Urinary bladder (tissue), 3 donors: ENCODE measurements at regions not wholly inside any gene's neighbourhood (a gene's known extent, or its start where the extent isn't known, plus 50 kb on each side); places are given as distances from the start of the nearest gene placed in this dataset.

Source experiments
- DNase-seq: peaks from one replicate; pipeline ENCODE4 v3.0.0-alpha.2; 2015; ENCODE audit errors: extremely low spot score
- H3K27ac ChIP-seq: one replicate; pipeline ENCODE4 v1.5.1; 2013; ENCODE audit warnings: low read depth, mild to moderate bottlenecking, moderate library complexity
- H3K36me3 ChIP-seq: one replicate; pipeline ENCODE4 v1.6.1; 2013; ENCODE audit warnings: mild to moderate bottlenecking, moderate library complexity; ENCODE audit not compliant: insufficient read depth
- H3K4me1 ChIP-seq: one replicate; pipeline ENCODE4 v1.6.1; 2013; ENCODE audit warnings: mild to moderate bottlenecking, moderate library complexity; ENCODE audit not compliant: insufficient read depth
- H3K4me3 ChIP-seq: one replicate; pipeline ENCODE4 v1.5.1; 2013; ENCODE audit warnings: low read depth, low read length
- WGBS: extraction: QIAGEN DNeasy Blood & Tissue Kit; methylation state at CpG from one replicate; pipeline ENCODE4 v1.1.7; 2013; 5-methylcytosine and 5-hydroxymethylcytosine counted together
- donor health status: healthy with polysubstance abuse.
- donor health status: healthy.

DNA sequence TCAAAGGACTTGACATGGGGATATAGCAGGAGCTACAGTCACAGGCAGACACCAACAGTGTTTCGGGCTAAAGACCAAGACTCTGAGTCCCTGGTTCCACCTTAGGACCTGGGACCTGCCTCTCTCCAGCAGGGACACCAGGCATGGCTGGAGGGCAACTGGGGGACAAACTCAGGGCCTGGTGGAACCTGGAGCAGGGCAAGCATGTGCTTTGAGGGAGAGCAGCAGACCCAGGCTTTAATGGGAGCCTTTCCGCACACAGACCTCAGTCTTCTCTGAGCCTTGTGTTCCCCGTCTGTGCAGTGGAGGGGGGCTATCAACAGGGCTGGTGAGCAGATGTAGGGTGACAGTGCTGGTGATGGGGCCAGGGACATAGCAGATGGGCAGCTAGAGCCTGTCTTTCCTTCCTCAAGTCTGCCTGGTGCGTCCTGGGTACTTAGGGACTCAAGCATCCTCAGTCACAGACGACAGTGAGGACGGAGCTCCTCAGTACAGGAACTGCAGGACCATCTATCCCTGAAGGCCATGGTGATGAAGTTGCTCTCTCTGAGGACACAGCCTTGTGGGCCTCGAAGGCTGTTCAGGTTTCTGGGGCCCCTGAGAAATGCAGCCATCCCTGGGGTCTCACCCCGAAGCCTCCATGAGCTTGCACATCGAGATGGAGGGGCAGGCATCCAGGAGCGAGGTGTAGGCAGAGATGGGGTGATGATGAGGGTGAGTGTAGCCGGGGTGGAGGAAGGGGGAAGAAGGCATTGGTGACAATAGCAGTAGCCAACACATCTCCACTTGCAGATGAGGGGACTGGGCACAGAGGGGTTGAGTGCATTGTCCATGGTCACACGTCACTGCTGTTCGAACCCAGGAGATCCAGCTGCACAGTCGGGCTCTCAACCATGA lies 593.4 kb downstream of the PTPRU start:
- no peak for DNase-seq
- Histone ChIP-seq H3K4me1 (no peaks in the 10 kb centered on the region), H3K4me3 (no peak overlapping the region), H3K36me3 (no peaks in the 10 kb centered on the region), H3K27ac (no peak overlapping the region)
- WGBS = 87% methylated on average over 14 of the region's 14 CpGs

DNA sequence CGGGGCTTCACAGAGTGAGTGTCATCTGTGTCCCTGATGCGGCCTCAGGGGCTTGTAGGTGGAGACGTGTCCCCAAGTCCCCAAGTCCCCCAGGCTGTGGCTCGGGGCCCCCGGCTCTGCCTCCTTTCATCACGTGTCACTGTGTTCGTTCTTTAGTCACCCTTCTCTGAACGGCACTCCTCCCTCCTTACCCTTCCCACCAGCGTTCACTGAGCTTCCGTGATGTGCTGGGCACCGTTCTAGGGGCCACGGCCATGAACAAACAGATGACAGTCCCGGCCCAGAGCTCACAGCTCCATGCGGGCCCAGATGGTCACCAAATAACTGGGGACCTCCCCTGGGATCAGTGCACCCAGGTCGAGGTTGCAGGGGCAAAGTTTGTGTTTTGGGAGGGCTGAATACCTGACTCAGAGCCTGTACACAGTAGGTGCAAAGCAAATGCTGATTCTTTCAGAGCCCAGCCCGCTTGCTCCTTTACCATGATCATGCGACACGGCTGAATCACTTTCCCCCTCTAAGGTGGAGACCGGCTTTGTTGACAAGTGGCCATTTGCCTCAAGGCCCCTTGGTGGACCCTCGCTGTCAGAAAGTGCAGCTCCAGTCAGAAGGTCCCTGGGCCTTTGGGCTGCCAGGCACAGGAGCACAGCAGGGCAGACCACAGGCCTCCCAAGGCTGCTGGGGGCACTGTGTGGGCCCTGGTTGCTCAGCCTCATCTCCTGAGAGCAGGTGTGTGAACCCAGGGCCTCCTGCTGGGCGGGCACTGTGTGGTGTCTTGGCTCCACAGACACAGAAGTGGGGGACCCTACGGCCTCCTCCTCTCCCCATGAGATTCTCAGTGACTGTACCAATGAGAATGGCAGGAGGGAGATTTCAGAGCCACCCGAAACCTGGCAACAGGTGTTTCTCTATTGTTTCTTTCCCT lies 592.5 kb downstream of the PTPRU start:
- no peaks in the 10 kb centered on the region for H3K36me3 ChIP-seq
- no peak overlapping the region for H3K27ac ChIP-seq
- no peak for DNase-seq
- no peaks in the 10 kb centered on the region for H3K4me1 ChIP-seq
- 68% methylated on average over 23 of the region's 23 CpGs for whole genome bisulfite sequencing
- H3K4me3 ChIP-seq = no peak overlapping the region

DNA sequence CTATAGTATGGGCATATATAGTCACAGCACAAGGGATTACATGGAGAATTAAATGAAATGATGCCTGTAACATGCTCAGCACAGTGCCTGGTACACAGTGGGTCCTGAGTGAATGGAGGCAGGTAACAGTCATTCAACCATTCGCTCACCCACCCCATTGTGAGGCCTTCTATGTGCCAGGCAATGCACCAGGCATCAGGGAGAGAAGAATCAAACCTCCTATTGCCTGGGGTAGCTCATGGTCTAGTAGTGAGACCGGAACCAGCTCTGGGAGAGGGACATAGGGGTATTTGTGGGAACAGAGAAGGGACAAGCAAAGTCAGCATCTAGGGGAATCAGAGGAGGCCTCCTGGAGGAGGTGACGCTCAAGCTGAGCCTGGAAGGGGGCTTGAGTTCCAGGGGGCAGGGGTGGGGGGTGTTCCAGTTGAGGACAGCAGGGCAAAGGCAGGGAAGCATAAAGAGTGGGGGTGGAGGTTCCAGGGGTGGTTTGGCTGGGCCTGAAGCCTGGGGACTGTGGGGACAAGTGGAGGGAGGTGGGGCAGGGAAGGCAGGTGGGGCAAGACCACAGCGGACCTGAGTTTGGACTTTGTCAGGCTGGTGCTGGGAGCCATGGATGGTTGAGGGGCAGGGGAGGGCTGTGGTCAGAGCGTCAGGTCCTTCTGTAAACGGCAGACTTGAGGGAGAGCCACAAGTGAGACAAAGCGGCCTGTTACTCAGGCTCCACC lies 591.6 kb downstream of the PTPRU start:
- Histone ChIP-seq H3K4me1 (no peaks in the 10 kb centered on the region), H3K4me3 (no peak overlapping the region), H3K36me3 (no peaks in the 10 kb centered on the region), H3K27ac (no peak overlapping the region)
- 81% methylated on average over 7 of the region's 7 CpGs for WGBS
- DNase-seq = no peak

DNA sequence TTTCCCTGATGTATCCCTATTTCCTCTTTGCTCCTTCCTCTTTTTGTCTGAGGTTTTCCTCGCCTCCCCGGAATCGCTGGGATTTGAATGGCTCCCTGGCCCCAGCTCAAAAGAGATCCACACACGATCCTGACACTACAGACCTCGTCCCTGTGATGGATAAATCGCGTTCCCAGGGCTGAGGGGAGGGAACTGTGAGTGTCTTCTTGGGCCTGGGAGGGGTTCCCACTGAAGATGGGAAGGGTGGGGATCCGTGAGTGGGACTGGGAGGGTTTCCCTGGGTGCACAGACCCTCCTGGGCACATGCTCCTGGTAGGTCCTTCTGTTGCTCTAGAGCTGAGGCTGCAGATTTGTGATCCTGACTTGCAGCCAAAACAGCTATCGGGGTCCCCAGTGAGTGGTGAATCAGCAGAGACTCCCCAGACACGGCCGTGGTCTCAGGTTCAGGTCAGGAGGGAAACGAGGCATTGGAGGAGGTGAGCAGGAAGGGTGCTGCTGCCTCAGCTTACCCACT lies 591.0 kb downstream of the PTPRU start:
- Histone ChIP-seq H3K27ac (no peak overlapping the region), H3K36me3 (no peaks in the 10 kb centered on the region), H3K4me3 (no peak overlapping the region), H3K4me1 (no peaks in the 10 kb centered on the region)
- DNase-seq = no peak
- WGBS = 65% methylated on average over 12 of the region's 12 CpGs

DNA sequence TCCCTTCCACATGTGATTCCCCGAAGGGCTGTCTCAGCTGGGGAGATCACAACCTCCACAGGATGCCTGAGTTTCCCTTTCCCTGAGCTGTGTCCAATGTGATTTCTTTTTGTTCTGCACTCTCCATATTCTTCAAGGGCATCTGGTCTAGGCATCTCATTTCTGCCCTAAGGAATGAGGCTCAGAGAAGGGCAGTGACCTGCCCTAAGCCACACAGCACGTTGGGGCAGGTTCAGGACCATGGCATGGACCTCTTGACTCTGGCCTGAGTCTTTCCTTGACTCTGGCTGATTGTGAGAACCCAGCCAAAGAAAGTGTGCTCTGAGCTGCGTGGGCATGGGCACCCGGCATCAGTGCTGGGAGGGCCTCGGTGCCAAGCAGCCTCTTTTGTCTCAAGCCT lies 590.3 kb downstream of the PTPRU start:
- Histone ChIP-seq H3K4me1 (no peaks in the 10 kb centered on the region), H3K27ac (no peak overlapping the region), H3K4me3 (no peak overlapping the region), H3K36me3 (no peaks in the 10 kb centered on the region)
- DNase-seq = no peak
- 79% methylated on average over 5 of the region's 5 CpGs for WGBS

DNA sequence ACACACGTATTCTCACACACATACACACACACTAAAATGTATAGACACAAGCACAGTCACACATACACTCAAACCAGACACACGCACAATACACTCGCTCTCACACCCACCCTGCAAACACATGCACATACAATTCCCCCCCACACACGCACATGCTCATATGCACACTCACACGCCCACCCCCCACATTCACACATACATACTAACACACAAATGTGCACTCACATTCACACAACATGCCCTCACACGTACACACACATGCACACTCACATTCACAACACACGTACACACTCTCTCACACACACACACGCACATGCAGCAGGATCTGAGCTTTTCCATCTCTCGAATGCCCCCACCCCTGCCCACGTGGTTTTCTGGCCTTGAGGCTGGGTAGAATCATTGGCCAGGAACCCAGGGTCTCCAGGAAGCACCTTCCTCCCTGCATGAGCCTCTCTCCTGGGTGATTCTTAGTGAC lies 589.7 kb downstream of the PTPRU start:
- 83% methylated on average over 10 of the region's 10 CpGs for WGBS

DNA sequence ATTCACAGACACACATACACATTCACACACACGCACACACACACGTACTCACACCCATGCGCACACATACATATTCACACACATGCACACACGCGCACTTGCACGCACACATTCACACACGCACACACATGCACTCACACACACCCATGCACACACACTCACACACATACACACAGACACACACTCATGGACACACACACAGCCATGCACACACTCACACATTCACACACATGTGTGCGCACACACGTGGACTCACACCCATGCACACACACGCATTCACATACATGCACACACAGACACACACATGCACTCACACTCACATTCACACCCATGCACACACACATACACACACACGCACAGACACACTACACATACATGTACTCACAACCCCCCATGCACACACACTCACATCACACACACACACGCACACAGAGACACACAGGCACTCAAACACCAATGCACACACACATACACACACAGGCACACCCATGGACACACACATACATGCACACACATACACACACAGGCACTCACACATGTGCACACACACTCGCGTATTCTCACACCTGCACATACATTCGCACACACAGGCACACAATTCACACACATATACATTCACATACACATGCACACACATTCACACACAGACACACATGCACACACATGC lies 589.1 kb downstream of the PTPRU start:
- Histone ChIP-seq H3K4me1 (no peaks in the 10 kb centered on the region), H3K27ac (no peak overlapping the region), H3K36me3 (no peaks in the 10 kb centered on the region), H3K4me3 (no peak overlapping the region)
- DNase-seq = no peak
- 96% methylated on average over 15 of the region's 15 CpGs for WGBS

More for the DNA sequence above, 589.7 kb downstream of the PTPRU start:
- Histone ChIP-seq H3K27ac (no peak overlapping the region), H3K36me3 (no peaks in the 10 kb centered on the region), H3K4me3 (no peak overlapping the region), H3K4me1 (no peaks in the 10 kb centered on the region)
- no peak for DNase-seq

DNA sequence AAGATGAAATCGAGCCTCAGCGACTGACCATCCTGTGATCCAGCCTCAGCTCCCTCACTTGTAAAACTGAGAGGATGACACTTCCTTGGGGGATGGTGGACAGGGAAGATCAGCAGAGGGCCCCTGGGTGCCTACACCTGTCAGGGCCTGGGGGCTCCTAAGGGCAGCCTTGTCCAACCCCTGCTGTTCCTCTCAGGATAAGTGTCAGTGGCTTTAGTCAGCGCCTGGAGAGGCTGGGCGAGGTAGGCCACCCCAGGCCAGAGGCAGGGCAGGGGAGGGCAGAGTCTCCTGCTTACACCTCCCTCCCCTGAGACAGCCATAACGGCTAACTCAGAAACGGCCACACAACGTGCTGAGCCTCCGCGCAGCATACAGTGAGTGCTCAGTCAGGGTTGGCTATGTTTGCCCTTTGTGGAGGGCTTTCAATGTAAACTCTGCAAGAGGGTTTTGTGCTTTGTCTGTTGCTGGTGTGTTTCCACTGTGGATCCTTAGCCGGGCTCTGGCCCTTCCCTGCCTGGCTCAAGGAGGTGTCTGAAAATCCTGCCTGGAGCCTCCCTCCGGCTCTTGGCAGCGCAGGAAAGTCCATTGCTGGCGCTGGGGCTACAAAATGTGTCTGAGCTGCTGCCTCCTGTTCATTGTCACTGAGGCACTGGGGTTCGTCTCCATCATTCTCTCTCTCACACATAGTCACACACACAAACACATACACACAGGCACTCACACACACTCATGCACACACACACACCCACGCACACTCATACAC lies 588.4 kb downstream of the PTPRU start:
- Histone ChIP-seq H3K4me1 (no peaks in the 10 kb centered on the region), H3K4me3 (no peak overlapping the region), H3K27ac (no peak overlapping the region), H3K36me3 (no peaks in the 10 kb centered on the region)
- no peak for DNase-seq
- 49% methylated on average over 15 of the region's 15 CpGs for WGBS

DNA sequence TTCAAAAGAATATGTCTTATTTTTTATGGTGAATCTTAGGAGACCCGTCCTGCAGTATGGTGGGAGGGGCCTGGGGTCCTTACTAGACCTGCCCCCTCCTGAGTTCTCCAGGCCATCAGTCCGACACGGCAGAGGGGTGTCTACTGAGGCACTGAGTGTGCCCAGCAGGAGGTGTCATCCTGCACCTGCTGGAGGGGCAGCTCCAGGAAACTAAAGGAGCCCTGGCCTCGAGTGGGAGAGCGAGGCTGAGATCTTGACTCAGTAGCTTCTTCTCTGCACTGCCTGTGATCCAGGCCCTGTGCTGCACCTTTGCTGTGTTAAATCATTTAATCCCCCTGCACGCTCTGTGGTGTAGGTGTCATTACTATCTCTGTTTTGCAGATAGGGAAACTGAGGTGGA lies 587.7 kb downstream of the PTPRU start:
- DNase-seq = no peak
- no peak overlapping the region for H3K27ac ChIP-seq
- no peaks in the 10 kb centered on the region for H3K4me1 ChIP-seq
- H3K4me3 ChIP-seq = no peak overlapping the region
- WGBS = 51% methylated on average over 6 of the region's 6 CpGs
- H3K36me3 ChIP-seq = no peaks in the 10 kb centered on the region

DNA sequence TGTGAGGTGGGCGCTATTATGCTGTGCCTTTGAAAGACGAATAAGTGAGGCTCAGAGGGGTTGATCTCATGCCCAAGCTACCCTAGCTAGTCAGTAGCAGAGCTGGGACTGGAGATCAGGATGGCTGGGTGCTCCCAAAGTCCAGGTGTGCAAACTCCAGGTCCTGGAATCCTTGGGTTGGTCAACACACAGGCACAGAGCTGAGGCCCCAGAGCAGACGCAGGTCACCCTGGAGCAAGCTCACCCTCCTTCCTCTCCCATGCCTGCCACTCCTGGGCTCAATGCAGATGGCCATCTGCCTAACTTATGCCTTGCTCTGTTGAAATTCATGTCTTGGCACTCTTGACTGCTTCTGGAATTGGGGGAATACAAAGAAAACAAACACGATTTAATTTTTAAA lies 587.2 kb downstream of the PTPRU start:
- 82% methylated on average over 4 of the region's 4 CpGs for WGBS
- no peak for DNase-seq
- H3K36me3 ChIP-seq = no peaks in the 10 kb centered on the region

DNA sequence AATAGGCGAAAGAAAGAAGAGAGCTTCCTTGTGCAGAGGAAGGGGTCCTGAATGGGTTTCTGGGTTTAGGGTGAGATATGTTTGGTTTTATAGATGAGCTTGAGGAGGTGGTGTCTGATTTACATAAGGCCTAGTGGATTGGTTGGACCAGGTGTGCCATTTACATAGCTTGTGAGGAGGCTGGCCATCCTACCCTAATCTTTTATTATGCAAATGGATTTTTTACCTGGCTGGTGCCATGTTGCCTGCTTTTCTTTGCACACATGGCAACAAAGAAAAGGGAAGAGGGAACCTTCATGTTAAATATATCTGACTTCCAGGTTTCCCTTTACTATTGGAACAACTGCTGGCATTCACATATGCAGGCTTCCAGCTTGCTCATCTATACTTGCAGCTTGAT lies 585.3 kb downstream of the PTPRU start:
- Histone ChIP-seq H3K4me1 (no peaks in the 10 kb centered on the region), H3K27ac (no peak overlapping the region), H3K4me3 (no peak overlapping the region), H3K36me3 (no peaks in the 10 kb centered on the region)
- no peak for DNase-seq
- 89% methylated on average over 1 of the region's 1 CpG for WGBS

More for the DNA sequence above, 587.2 kb downstream of the PTPRU start:
- Histone ChIP-seq H3K4me3 (no peak overlapping the region), H3K27ac (no peak overlapping the region), H3K4me1 (no peaks in the 10 kb centered on the region)

DNA sequence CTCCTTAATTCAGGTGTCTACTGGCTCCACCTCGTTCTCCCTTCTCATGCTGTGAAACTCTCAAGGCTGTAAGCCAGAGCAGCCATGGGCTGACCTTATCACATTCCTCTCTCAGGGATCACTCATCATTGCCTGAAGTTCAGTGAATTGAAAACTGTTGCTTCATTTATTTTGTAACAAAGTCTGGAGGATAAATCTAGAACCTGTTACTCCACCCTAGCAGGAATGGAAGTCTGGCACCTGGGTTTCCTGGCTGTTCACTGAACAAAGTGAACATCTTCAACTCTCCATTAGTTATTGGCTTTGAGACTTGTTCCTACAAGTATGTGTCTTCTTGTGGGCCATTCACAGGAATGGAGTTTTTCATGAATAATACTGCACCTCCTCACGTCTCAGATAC lies 584.1 kb downstream of the PTPRU start:
- DNase-seq = no peak
- WGBS = 58% methylated on average over 2 of the region's 2 CpGs
- Histone ChIP-seq H3K36me3 (no peaks in the 10 kb centered on the region), H3K4me1 (no peaks in the 10 kb centered on the region), H3K27ac (no peak overlapping the region), H3K4me3 (no peak overlapping the region)
